NB4 (cell line): ENCODE measurements at regions not wholly inside any gene's neighbourhood (a gene's known extent, or its start where the extent isn't known, plus 50 kb on each side); places are given as distances from the start of the nearest gene placed in this dataset.

ENCODE experiments used
- TF ChIP-seq, protein P1 (sequence below): IDR thresholded peaks from one replicate; pipeline ENCODE4 v1.5.1; 2012; ENCODE audit warnings: low read depth, low read length
- TF ChIP-seq, protein P2 (sequence below): IDR thresholded peaks from 2 replicates; pipeline ENCODE4 v1.6.1; 2011; ENCODE audit warnings: low read depth, low read length

DNA sequence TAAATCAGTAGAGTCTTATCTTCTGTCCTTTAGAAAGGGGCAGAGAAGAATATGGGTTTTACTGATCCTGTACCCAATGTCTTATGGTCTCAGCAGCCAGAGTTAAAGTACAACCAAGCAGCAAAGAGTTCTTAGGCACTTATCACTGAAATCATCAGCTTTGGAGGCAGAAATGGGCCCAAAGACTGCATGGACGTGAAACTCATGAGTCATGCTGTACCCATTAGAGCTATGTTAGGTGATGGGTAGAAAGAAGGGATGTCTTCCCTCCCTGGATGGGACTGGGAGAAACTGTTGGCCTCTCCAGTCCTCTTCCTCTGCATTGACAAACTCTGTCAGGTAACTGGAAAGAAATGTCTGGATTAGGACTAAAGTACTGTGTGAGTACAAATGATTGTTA lies 63.4 kb downstream of the EOMES start:
- TF ChIP-seq, protein P1, sequence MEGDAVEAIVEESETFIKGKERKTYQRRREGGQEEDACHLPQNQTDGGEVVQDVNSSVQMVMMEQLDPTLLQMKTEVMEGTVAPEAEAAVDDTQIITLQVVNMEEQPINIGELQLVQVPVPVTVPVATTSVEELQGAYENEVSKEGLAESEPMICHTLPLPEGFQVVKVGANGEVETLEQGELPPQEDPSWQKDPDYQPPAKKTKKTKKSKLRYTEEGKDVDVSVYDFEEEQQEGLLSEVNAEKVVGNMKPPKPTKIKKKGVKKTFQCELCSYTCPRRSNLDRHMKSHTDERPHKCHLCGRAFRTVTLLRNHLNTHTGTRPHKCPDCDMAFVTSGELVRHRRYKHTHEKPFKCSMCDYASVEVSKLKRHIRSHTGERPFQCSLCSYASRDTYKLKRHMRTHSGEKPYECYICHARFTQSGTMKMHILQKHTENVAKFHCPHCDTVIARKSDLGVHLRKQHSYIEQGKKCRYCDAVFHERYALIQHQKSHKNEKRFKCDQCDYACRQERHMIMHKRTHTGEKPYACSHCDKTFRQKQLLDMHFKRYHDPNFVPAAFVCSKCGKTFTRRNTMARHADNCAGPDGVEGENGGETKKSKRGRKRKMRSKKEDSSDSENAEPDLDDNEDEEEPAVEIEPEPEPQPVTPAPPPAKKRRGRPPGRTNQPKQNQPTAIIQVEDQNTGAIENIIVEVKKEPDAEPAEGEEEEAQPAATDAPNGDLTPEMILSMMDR: no peak
- TF ChIP-seq, protein P2, sequence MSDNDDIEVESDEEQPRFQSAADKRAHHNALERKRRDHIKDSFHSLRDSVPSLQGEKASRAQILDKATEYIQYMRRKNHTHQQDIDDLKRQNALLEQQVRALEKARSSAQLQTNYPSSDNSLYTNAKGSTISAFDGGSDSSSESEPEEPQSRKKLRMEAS: no peak
